ENCODE measurements at regions not wholly inside any gene's neighbourhood (a gene's known extent, or its start where the extent isn't known, plus 50 kb on each side); places are given as distances from the start of the nearest gene placed in this dataset.

DNA sequence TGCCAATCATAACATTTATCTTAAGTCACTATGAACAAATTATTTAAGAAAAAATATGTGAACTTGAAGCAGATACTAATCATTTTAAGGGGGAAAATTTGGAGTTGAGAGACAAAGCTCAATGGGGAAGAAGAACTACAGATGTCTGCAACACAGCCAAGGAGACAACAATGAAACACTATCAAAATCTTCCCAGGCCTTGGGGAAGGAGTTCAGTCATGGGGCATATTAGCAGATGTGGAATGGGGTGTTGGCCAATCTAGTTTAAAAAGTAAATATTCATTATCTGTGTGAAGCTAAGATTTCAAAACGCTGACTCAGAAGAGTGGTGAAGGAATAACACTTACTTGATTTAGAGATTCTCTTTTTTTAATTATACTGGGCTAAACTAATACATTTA lies 671.6 kb upstream of the ZP4 start:
- no TSS peak for BruUV-seq (replicated peaks)
- FAIRE-seq = no peak
- ChIA-PET POLR2A (no interaction called here), CTCF (ENCODE audit: low intra/inter-chr PET ratio) (no interaction called here)
- ATAC-seq = no peak
- intact Hi-C loops (cut with micrococcal nuclease) (no loop called here), in situ Hi-C loops (cut with MboI) (no loop called here)
- no peaks in the 10 kb centered on the region for H3K36me3 ChIP-seq (ENCODE audit: control insufficient read depth, insufficient read depth, low read length)
- no peak for DNase-seq (ENCODE audit: extremely low read depth in 1 of 4, low spot score in 3 of 4)
- no peaks in the 10 kb centered on the region for H3K9me1 ChIP-seq (ENCODE audit: control insufficient read depth, insufficient read depth, low read length)
- no peaks in the 10 kb centered on the region for H3K27me3 ChIP-seq (ENCODE audit: control insufficient read depth in 2 of 2, insufficient read depth in 2 of 2, low read length in 2 of 2)
- TF ChIP-seq ZNF274 (IDR thresholded peaks at IDR 0.05; ENCODE audit: borderline replicate concordance, low read depth, low read length) (no peak), MCM2 (IDR thresholded peaks at IDR 0.05; ENCODE audit: low read depth) (no peak), SRSF7 (optimal IDR thresholded peaks at IDR 0.05; ENCODE audit: low read depth, low read length) (no peak), ARNT (IDR thresholded peaks at IDR 0.05) (no peak), DACH1 (IDR thresholded peaks at IDR 0.05; ENCODE audit: partially characterized antibody) (no peak), ILK (tag; IDR thresholded peaks at IDR 0.05; ENCODE audit: borderline replicate concordance, low read depth) (no peak), SMAD3 (CRISPR knock-in tag; conservative IDR thresholded peaks at IDR 0.05) (no peak), SRSF1 (IDR thresholded peaks at IDR 0.05; ENCODE audit: low read depth, low read length) (no peak), FOXP1 (CRISPR knock-in tag; IDR thresholded peaks at IDR 0.05) (no peak), SMAD4 (CRISPR knock-in tag; conservative IDR thresholded peaks at IDR 0.05) (no peak)
- TF ChIP-seq, protein P1, sequence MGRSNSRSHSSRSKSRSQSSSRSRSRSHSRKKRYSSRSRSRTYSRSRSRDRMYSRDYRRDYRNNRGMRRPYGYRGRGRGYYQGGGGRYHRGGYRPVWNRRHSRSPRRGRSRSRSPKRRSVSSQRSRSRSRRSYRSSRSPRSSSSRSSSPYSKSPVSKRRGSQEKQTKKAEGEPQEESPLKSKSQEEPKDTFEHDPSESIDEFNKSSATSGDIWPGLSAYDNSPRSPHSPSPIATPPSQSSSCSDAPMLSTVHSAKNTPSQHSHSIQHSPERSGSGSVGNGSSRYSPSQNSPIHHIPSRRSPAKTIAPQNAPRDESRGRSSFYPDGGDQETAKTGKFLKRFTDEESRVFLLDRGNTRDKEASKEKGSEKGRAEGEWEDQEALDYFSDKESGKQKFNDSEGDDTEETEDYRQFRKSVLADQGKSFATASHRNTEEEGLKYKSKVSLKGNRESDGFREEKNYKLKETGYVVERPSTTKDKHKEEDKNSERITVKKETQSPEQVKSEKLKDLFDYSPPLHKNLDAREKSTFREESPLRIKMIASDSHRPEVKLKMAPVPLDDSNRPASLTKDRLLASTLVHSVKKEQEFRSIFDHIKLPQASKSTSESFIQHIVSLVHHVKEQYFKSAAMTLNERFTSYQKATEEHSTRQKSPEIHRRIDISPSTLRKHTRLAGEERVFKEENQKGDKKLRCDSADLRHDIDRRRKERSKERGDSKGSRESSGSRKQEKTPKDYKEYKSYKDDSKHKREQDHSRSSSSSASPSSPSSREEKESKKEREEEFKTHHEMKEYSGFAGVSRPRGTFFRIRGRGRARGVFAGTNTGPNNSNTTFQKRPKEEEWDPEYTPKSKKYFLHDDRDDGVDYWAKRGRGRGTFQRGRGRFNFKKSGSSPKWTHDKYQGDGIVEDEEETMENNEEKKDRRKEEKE (IDR thresholded peaks at IDR 0.05; ENCODE audit: borderline replicate concordance in 1 of 2, control insufficient read depth in 1 of 2, low read depth in 2 of 2, low read length in 1 of 2) = no peak
- no peak overlapping the region for H2AFZ ChIP-seq (ENCODE audit: low read depth, low read length)
- no peaks in the 10 kb centered on the region for H3K79me2 ChIP-seq (ENCODE audit: control insufficient read depth, insufficient read depth, low read length)
- no peaks in the 10 kb centered on the region for H4K20me1 ChIP-seq (replicated peaks; ENCODE audit: control insufficient read depth, insufficient read depth, low read length)
- WGBS (ENCODE audit: insufficient coverage, low coverage, missing lambda C conversion rate) = 0% methylated on average over 1 of the region's 1 CpG
- no peak overlapping the region for H3K27ac ChIP-seq (ENCODE audit: extremely low read depth, low read depth, low read length)
- H3K4me3 ChIP-seq = no peak overlapping the region
- no peak overlapping the region for H3K4me2 ChIP-seq (ENCODE audit: insufficient read depth, low read length)
- H3K9ac ChIP-seq (ENCODE audit: insufficient read depth in 1 of 2, low read depth in 2 of 2, low read length in 2 of 2) = no peak overlapping the region
- no peaks in the 10 kb centered on the region for H3K4me1 ChIP-seq (replicated peaks in 1 of 2; ENCODE audit: control insufficient read depth in 2 of 2, insufficient read depth in 2 of 2, low read length in 2 of 2)
- no peaks in the 10 kb centered on the region; the same call in 1 of the 2 replicates for H3K9me3 ChIP-seq (replicated peaks; ENCODE audit: control insufficient read depth, insufficient read depth, low read depth, low read length)

Data from K562 (cell line).